SK-N-SH treated with all-trans-retinoic acid at 6 μM for 48 hours (cell line): ENCODE measurements at regions not wholly inside any gene's neighbourhood (a gene's known extent, or its start where the extent isn't known, plus 50 kb on each side); places are given as distances from the start of the nearest gene placed in this dataset.

Source experiments
- ATAC-seq: fragments of 200-7000 bp; cut with Tn5 transposase; 3 replicates; pipeline ENCODE4 v1.9.1; 2020; ENCODE audit warnings: mild to moderate bottlenecking, moderate library complexity
- ARNTL ChIP-seq: fragments of 450-650 bp; formaldehyde crosslinking; IDR thresholded peaks from 2 replicates; pipeline ENCODE4 v1.5.0; 2020; ENCODE audit warnings: low read depth, mild to moderate bottlenecking, moderate library complexity, borderline replicate concordance
- BACH2 ChIP-seq: fragments of 250-450 bp; sonication (Bioruptor Pico); IDR thresholded peaks from 2 replicates; pipeline ENCODE4 v1.9.0; 2021; ENCODE audit warnings: mild to moderate bottlenecking, borderline replicate concordance
- CSDC2 ChIP-seq: fragments of 250-450 bp; sonication (Bioruptor Pico); IDR thresholded peaks from 2 replicates; pipeline ENCODE4 v1.5.0; 2020; ENCODE audit warnings: mild to moderate bottlenecking, moderate library complexity
- CSRNP3 ChIP-seq: fragments of 250-450 bp; sonication (Bioruptor Pico); IDR thresholded peaks from 2 replicates; pipeline ENCODE4 v1.5.1; 2021; ENCODE audit warnings: mild to moderate bottlenecking, moderate library complexity
- ESRRG ChIP-seq: fragments of 250-450 bp; sonication (Bioruptor Pico); IDR thresholded peaks from 2 replicates; pipeline ENCODE4 v1.6.1; 2021; ENCODE audit warnings: mild to moderate bottlenecking
- GLIS3 ChIP-seq: fragments of 250-450 bp; sonication (Bioruptor Pico); IDR thresholded peaks from 2 replicates; pipeline ENCODE4 v1.5.0; 2020; ENCODE audit warnings: mild to moderate bottlenecking, moderate library complexity
- ISL1 ChIP-seq: fragments of 250-450 bp; sonication (Bioruptor Pico); IDR thresholded peaks from 2 replicates; pipeline ENCODE4 v2.1.2; 2022; ENCODE audit warnings: mild to moderate bottlenecking, moderate library complexity
- OSR1 ChIP-seq: fragments of 250-450 bp; sonication (Bioruptor Pico); IDR thresholded peaks from 2 replicates; pipeline ENCODE4 v1.8.0; 2022; ENCODE audit warnings: moderate library complexity, mild to moderate bottlenecking, inconsistent platforms
- PPARA ChIP-seq: fragments of 250-450 bp; sonication (Bioruptor Pico); IDR thresholded peaks from 2 replicates; pipeline ENCODE4 v1.5.0; 2020; ENCODE audit warnings: mild to moderate bottlenecking, borderline replicate concordance
- RARB ChIP-seq: fragments of 250-450 bp; sonication (Bioruptor Pico); IDR thresholded peaks from 2 replicates; pipeline ENCODE4 v1.8.0; 2021; ENCODE audit warnings: mild to moderate bottlenecking, moderate library complexity
- SNAI2 ChIP-seq: fragments of 250-450 bp; sonication (Bioruptor Pico); IDR thresholded peaks from 2 replicates; pipeline ENCODE4 v1.5.0; 2020; ENCODE audit warnings: mild to moderate bottlenecking, moderate library complexity
- TOX ChIP-seq: fragments of 250-450 bp; sonication (Bioruptor Pico); IDR thresholded peaks from 2 replicates; pipeline ENCODE4 v1.8.0; 2021; ENCODE audit warnings: mild to moderate bottlenecking, moderate library complexity, borderline replicate concordance
- TSHZ2 ChIP-seq: fragments of 250-450 bp; sonication (Bioruptor Pico); IDR thresholded peaks from 2 replicates; pipeline ENCODE4 v1.5.0; 2020; ENCODE audit warnings: mild to moderate bottlenecking, moderate library complexity
- ZC3H10 ChIP-seq: fragments of 250-450 bp; sonication (Bioruptor Pico); IDR thresholded peaks from 2 replicates; pipeline ENCODE4 v1.5.1; 2021; ENCODE audit warnings: mild to moderate bottlenecking, moderate library complexity
- ZFP3 ChIP-seq: fragments of 250-450 bp; sonication (Bioruptor Pico); IDR thresholded peaks from 2 replicates; pipeline ENCODE4 v1.5.0; 2020; ENCODE audit warnings: mild to moderate bottlenecking, moderate library complexity
- ZFP30 ChIP-seq: fragments of 450-650 bp; formaldehyde crosslinking; IDR thresholded peaks from 2 replicates; pipeline ENCODE4 v1.5.0; 2022; ENCODE audit warnings: mild to moderate bottlenecking, moderate library complexity
- ZNF565 ChIP-seq: fragments of 450-650 bp; formaldehyde crosslinking; conservative IDR thresholded peaks from 2 replicates; pipeline ENCODE4 v1.5.0; 2020; ENCODE audit warnings: low read depth, mild to moderate bottlenecking, moderate library complexity
- ZNF70 ChIP-seq: fragments of 450-650 bp; formaldehyde crosslinking; IDR thresholded peaks from 2 replicates; pipeline ENCODE4 v1.5.0; 2020; ENCODE audit warnings: mild to moderate bottlenecking, moderate library complexity
- ZNF8 ChIP-seq: fragments of 450-650 bp; formaldehyde crosslinking; IDR thresholded peaks from 2 replicates; pipeline ENCODE4 v1.5.0; 2020; ENCODE audit warnings: mild to moderate bottlenecking, moderate library complexity
- TF ChIP-seq, protein P1 (sequence below): fragments of 250-450 bp; sonication (Bioruptor Pico); IDR thresholded peaks from 2 replicates; pipeline ENCODE4 v1.8.0; 2020; ENCODE audit warnings: mild to moderate bottlenecking, moderate library complexity, borderline replicate concordance
- TF ChIP-seq, protein P2 (sequence below): fragments of 250-450 bp; sonication (Bioruptor Pico); IDR thresholded peaks from 2 replicates; pipeline ENCODE4 v1.5.1; 2020; ENCODE audit warnings: low read depth, mild to moderate bottlenecking, moderate library complexity
- TF ChIP-seq, protein P3 (sequence below): fragments of 250-450 bp; sonication (Bioruptor Pico); IDR thresholded peaks from 2 replicates; pipeline ENCODE4 v1.8.0; 2021; ENCODE audit warnings: low read depth, mild to moderate bottlenecking, moderate library complexity, borderline replicate concordance

DNA sequence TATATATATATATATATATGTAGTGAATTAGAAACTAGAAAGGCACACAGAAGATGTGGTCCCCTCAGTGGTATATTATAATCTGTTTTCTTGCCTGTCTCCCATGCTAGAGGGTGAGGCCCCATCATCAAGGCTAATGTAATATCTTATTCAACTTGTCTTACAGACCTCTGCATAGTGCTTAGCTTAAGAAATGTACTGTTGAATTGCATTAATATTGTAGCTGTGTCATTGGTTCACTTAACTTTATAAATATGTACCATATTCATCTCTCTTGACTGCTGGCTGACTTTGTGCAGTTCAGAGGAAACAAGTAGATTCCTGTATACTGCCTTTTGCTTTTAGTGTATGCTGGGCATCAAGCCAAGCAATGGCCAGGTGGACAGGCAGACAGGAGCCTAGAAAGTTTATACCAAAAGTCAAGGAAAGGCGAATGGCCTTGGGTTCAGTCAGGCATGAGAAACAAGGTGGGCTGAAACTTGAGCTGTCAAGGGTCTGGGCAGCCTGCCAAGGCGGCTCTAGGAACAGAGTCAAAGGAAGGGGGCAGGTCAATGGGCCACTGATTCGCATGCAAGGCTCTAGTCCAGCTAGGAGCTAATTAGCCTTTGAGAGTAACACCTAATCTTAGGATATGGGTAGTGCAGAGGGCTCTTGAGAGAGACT lies 78.8 kb upstream of the LEF1 start:
- no peak for ATAC-seq

GRCh38 chr4:108244606-108245005 lies 75.9 kb upstream of the LEF1 start:
- ATAC-seq, result no peak
- TF ChIP-seq ZNF565 (CRISPR knock-in tag) (no peak), RARB (CRISPR knock-in tag) (no peak), BACH2 (no peak), OSR1 (CRISPR knock-in tag) (no peak)
- TF ChIP-seq, protein P1, sequence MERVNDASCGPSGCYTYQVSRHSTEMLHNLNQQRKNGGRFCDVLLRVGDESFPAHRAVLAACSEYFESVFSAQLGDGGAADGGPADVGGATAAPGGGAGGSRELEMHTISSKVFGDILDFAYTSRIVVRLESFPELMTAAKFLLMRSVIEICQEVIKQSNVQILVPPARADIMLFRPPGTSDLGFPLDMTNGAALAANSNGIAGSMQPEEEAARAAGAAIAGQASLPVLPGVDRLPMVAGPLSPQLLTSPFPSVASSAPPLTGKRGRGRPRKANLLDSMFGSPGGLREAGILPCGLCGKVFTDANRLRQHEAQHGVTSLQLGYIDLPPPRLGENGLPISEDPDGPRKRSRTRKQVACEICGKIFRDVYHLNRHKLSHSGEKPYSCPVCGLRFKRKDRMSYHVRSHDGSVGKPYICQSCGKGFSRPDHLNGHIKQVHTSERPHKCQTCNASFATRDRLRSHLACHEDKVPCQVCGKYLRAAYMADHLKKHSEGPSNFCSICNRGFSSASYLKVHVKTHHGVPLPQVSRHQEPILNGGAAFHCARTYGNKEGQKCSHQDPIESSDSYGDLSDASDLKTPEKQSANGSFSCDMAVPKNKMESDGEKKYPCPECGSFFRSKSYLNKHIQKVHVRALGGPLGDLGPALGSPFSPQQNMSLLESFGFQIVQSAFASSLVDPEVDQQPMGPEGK (CRISPR knock-in tag), result no peak

More for the DNA sequence above, 78.8 kb upstream of the LEF1 start:
- TF ChIP-seq TSHZ2, result no peak
- TF ChIP-seq, protein P1 (CRISPR knock-in tag), result no peak
- TF ChIP-seq, protein P2, sequence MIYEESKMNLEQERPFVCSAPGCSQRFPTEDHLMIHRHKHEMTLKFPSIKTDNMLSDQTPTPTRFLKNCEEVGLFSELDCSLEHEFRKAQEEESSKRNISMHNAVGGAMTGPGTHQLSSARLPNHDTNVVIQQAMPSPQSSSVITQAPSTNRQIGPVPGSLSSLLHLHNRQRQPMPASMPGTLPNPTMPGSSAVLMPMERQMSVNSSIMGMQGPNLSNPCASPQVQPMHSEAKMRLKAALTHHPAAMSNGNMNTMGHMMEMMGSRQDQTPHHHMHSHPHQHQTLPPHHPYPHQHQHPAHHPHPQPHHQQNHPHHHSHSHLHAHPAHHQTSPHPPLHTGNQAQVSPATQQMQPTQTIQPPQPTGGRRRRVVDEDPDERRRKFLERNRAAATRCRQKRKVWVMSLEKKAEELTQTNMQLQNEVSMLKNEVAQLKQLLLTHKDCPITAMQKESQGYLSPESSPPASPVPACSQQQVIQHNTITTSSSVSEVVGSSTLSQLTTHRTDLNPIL (CRISPR knock-in tag), result no peak
- TF ChIP-seq ZC3H10 (CRISPR knock-in tag), result no peak
- no peak for TF ChIP-seq OSR1 (CRISPR knock-in tag)
- no peak for TF ChIP-seq BACH2
- TF ChIP-seq GLIS3 (CRISPR knock-in tag), result no peak
- TF ChIP-seq ZNF8 (CRISPR knock-in tag), result no peak
- no peak for TF ChIP-seq PPARA (CRISPR knock-in tag)
- no peak for TF ChIP-seq ZFP30 (CRISPR knock-in tag)
- TF ChIP-seq ZFP3 (CRISPR knock-in tag), result no peak
- no peak for TF ChIP-seq RARB (CRISPR knock-in tag)
- TF ChIP-seq ZNF70 (CRISPR knock-in tag), result no peak

- no peak for ATAC-seq
- TF ChIP-seq CSDC2 (CRISPR knock-in tag) (no peak), ARNTL (CRISPR knock-in tag) (no peak), OSR1 (CRISPR knock-in tag) (no peak), CSRNP3 (CRISPR knock-in tag) (no peak), SNAI2 (CRISPR knock-in tag) (no peak), TOX (CRISPR knock-in tag) (no peak), ZNF8 (CRISPR knock-in tag) (no peak), ESRRG (CRISPR knock-in tag) (no peak), ZNF565 (CRISPR knock-in tag) (no peak), ZNF70 (CRISPR knock-in tag) (no peak), ZC3H10 (CRISPR knock-in tag) (no peak), ISL1 (no peak), PPARA (CRISPR knock-in tag) (no peak), BACH2 (no peak), RARB (CRISPR knock-in tag) (no peak)
- TF ChIP-seq, protein P2 (CRISPR knock-in tag), result no peak
- TF ChIP-seq, protein P3, sequence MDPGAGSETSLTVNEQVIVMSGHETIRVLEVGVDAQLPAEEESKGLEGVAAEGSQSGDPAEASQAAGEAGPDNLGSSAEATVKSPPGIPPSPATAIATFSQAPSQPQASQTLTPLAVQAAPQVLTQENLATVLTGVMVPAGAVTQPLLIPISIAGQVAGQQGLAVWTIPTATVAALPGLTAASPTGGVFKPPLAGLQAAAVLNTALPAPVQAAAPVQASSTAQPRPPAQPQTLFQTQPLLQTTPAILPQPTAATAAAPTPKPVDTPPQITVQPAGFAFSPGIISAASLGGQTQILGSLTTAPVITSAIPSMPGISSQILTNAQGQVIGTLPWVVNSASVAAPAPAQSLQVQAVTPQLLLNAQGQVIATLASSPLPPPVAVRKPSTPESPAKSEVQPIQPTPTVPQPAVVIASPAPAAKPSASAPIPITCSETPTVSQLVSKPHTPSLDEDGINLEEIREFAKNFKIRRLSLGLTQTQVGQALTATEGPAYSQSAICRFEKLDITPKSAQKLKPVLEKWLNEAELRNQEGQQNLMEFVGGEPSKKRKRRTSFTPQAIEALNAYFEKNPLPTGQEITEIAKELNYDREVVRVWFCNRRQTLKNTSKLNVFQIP (CRISPR knock-in tag), result no peak
Measured at GRCh38 chr4:108240366-108240765, 71.6 kb upstream of the LEF1 start.
